SH-SY5Y (cell line): ENCODE measurements at regions not wholly inside any gene's neighbourhood (a gene's known extent, or its start where the extent isn't known, plus 50 kb on each side); places are given as distances from the start of the nearest gene placed in this dataset.

ENCODE experiments used
- GATA2 ChIP-seq: IDR thresholded peaks from 2 replicates; pipeline ENCODE4 v1.6.1; 2011; ENCODE audit warnings: mild to moderate bottlenecking, low read depth, low read length
- GATA3 ChIP-seq: IDR thresholded peaks from 2 replicates; pipeline ENCODE4 v1.6.1; 2011; ENCODE audit warnings: low read depth, mild to moderate bottlenecking, low read length, moderate library complexity

DNA sequence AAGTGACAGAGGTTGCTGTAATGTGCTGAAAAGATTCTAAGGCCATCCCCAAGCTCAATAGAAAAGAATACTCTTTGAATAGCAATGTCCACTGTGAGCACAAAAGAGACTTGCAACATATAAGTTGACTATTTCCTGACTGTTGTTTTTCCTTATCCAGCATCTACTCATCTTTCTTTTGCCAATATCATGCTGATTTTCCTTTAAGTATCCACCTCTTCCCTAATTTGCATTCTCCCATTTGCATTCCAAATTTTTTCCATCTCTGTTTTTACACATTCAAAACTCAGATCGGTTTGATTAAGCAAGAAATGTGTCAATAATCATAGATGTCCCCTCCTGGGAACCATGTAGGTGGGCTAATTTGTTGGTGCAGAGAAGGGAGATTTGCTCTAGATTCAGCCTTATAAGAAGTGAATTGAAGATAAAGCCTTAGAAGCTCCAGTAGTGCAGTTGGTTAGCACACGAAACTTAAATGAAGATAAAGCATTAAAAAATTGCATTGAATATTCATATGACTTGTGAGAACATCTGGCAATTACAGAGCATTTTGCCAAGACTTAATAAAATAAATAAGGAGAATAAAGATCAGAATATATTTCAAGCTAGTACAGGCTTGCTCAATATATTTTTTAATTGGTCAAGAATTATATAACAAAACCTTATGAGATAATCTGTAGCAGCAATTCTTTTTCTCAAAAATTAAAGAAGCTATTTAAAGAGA lies 267.6 kb downstream of the TMEM167A start:
- TF ChIP-seq GATA2 = no peak
- no peak for TF ChIP-seq GATA3
